ENCODE measurements at regions not wholly inside any gene's neighbourhood (a gene's known extent, or its start where the extent isn't known, plus 50 kb on each side); places are given as distances from the start of the nearest gene placed in this dataset.
"Not testable (repeated sequence)": the region's sequence is repeated elsewhere in the genome, so short reads cannot be mapped to it uniquely, and the experiment has no call there.

DNA sequence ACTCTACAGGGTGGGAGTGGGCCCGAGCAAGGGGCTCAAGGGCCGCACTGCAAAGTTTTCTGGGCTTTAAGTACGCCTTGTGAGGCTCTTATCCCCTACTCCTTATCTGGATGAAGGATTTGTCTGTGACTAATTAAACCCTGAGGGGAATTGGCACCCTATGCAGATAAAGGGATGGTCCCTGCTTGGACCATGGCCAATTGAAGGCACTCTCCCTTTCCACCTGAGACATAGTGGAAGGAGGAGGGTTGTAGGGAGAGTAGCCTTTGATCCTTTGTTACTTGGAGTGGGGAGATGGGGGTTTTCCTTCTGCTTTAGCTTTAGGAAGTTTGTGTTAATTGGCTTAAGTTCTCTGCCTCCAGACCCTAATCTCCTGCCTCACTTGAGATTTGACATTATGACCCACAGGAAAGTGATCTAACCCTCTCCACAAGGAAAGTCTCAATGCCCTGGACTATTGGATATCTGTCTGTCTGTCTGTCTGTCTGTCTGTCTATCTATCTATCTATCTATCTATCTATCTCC lies 1158.8 kb upstream of the SORCS1 start:
- Histone ChIP-seq H3K4me3 (ENCODE audit: low read length) (no peak overlapping the region), H2AFZ (ENCODE audit: low read depth, low read length) (no peak overlapping the region), H3K79me2 (replicated peaks; ENCODE audit: insufficient read depth, low read length) (no peaks in the 10 kb centered on the region), H4K20me1 (ENCODE audit: insufficient read depth) (no peaks in the 10 kb centered on the region), H3K9me2 (ENCODE audit: insufficient read depth, low read length) (no peaks in the 10 kb centered on the region), H3F3A (ENCODE audit: insufficient read depth, low read length, poor library complexity, severe bottlenecking) (no peaks in the 10 kb centered on the region), H3K4me2 (ENCODE audit: low read length) (no peak overlapping the region), H3K9me3 (ENCODE audit: low read length) (no peaks in the 10 kb centered on the region), H3K27me3 (ENCODE audit: insufficient read depth, low read depth, low read length) (no peaks in the 10 kb centered on the region), H3K9ac (ENCODE audit: low read length) (no peak overlapping the region), H3K36me3 (ENCODE audit: insufficient read depth, low read length) (no peaks in the 10 kb centered on the region), H3K27ac (ENCODE audit: low read length) (no peak overlapping the region)
- no peak for TF ChIP-seq EP300 (conservative IDR thresholded peaks at IDR 0.05; ENCODE audit: poor library complexity, severe bottlenecking)
- no peak for TF ChIP-seq TAF1 (IDR thresholded peaks at IDR 0.05; ENCODE audit: low read depth)

GRCh38 chr10:108319434-108320222 lies 1155.1 kb upstream of the SORCS1 start:
- H3F3A ChIP-seq (ENCODE audit: insufficient read depth, low read length, poor library complexity, severe bottlenecking): no peaks in the 10 kb centered on the region
- H3K4me3 ChIP-seq (ENCODE audit: low read length): no peak overlapping the region
- no peaks in the 10 kb centered on the region for H3K36me3 ChIP-seq (ENCODE audit: insufficient read depth, low read length)
- no peaks in the 10 kb centered on the region for H4K20me1 ChIP-seq (ENCODE audit: insufficient read depth)
- no peak overlapping the region for H3K9ac ChIP-seq (ENCODE audit: low read length)
- H3K27me3 ChIP-seq (ENCODE audit: insufficient read depth, low read depth, low read length): no peaks in the 10 kb centered on the region
- no peaks in the 10 kb centered on the region for H3K79me2 ChIP-seq (replicated peaks; ENCODE audit: insufficient read depth, low read length)
- H3K9me2 ChIP-seq (ENCODE audit: insufficient read depth, low read length): no peaks in the 10 kb centered on the region
- no peak overlapping the region for H2AFZ ChIP-seq (ENCODE audit: low read depth, low read length)
- no peaks in the 10 kb centered on the region for H3K9me3 ChIP-seq (ENCODE audit: low read length)
- H3K4me2 ChIP-seq (ENCODE audit: low read length): no peak overlapping the region
- no peak overlapping the region for H3K27ac ChIP-seq (ENCODE audit: low read length)
- TF ChIP-seq POLR2AphosphoS5 (IDR thresholded peaks at IDR 0.05): no peak
- TF ChIP-seq SMC3 (conservative IDR thresholded peaks at IDR 0.05; ENCODE audit: poor library complexity): no peak
- TF ChIP-seq, protein P1, sequence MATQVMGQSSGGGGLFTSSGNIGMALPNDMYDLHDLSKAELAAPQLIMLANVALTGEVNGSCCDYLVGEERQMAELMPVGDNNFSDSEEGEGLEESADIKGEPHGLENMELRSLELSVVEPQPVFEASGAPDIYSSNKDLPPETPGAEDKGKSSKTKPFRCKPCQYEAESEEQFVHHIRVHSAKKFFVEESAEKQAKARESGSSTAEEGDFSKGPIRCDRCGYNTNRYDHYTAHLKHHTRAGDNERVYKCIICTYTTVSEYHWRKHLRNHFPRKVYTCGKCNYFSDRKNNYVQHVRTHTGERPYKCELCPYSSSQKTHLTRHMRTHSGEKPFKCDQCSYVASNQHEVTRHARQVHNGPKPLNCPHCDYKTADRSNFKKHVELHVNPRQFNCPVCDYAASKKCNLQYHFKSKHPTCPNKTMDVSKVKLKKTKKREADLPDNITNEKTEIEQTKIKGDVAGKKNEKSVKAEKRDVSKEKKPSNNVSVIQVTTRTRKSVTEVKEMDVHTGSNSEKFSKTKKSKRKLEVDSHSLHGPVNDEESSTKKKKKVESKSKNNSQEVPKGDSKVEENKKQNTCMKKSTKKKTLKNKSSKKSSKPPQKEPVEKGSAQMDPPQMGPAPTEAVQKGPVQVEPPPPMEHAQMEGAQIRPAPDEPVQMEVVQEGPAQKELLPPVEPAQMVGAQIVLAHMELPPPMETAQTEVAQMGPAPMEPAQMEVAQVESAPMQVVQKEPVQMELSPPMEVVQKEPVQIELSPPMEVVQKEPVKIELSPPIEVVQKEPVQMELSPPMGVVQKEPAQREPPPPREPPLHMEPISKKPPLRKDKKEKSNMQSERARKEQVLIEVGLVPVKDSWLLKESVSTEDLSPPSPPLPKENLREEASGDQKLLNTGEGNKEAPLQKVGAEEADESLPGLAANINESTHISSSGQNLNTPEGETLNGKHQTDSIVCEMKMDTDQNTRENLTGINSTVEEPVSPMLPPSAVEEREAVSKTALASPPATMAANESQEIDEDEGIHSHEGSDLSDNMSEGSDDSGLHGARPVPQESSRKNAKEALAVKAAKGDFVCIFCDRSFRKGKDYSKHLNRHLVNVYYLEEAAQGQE (IDR thresholded peaks at IDR 0.05; ENCODE audit: borderline replicate concordance): no peak
- no peak for TF ChIP-seq TAF1 (IDR thresholded peaks at IDR 0.05; ENCODE audit: low read depth)
- TF ChIP-seq RAD21 (conservative IDR thresholded peaks at IDR 0.05): no peak
- no peak for TF ChIP-seq MXI1 (conservative IDR thresholded peaks at IDR 0.05; ENCODE audit: poor library complexity, severe bottlenecking)
- TF ChIP-seq EZH2 (IDR thresholded peaks at IDR 0.05; ENCODE audit: borderline replicate concordance, insufficient read depth, low read length, poor library complexity, severe bottlenecking): no peak
- no peak for TF ChIP-seq EP300 (conservative IDR thresholded peaks at IDR 0.05; ENCODE audit: poor library complexity, severe bottlenecking)
- no peak for TF ChIP-seq CTCF (IDR thresholded peaks at IDR 0.05; ENCODE audit: poor library complexity, severe bottlenecking)

GRCh38 chr10:108315636-108316035 lies 1151.1 kb upstream of the SORCS1 start:
- H3K4me3 ChIP-seq (ENCODE audit: low read length); H3K36me3 ChIP-seq (ENCODE audit: insufficient read depth, low read length); H3K9ac ChIP-seq (ENCODE audit: low read length); H2AFZ ChIP-seq (ENCODE audit: low read depth, low read length); H3K9me3 ChIP-seq (ENCODE audit: low read length); H3K4me2 ChIP-seq (ENCODE audit: low read length); H4K20me1 ChIP-seq (ENCODE audit: insufficient read depth); H3K27ac ChIP-seq (ENCODE audit: low read length); H3K9me2 ChIP-seq (ENCODE audit: insufficient read depth, low read length); H3K27me3 ChIP-seq (ENCODE audit: insufficient read depth, low read depth, low read length); H3K79me2 ChIP-seq (replicated peaks; ENCODE audit: insufficient read depth, low read length); H3F3A ChIP-seq (ENCODE audit: insufficient read depth, low read length, poor library complexity, severe bottlenecking): not testable (repeated sequence)
